ENCODE measurements at regions not wholly inside any gene's neighbourhood (a gene's known extent, or its start where the extent isn't known, plus 50 kb on each side); places are given as distances from the start of the nearest gene placed in this dataset.

- no peaks in the 10 kb centered on the region for H3K36me3 Mint-ChIP-seq (ENCODE audit: unreplicated experiment)
- no peak for TF ChIP-seq CTCF (IDR thresholded peaks at IDR 0.05)
- H3K4me3 Mint-ChIP-seq (ENCODE audit: unreplicated experiment), result no peak overlapping the region
- H3K9me3 Mint-ChIP-seq (ENCODE audit: unreplicated experiment), result peaks cover 4% of the 10 kb centered on the region
- H3K4me1 Mint-ChIP-seq (ENCODE audit: unreplicated experiment), result no peaks in the 10 kb centered on the region
- H3K27me3 Mint-ChIP-seq (ENCODE audit: unreplicated experiment), result no peaks in the 10 kb centered on the region
- no peak overlapping the region for H3K27ac Mint-ChIP-seq (ENCODE audit: unreplicated experiment)
- DNase-seq (ENCODE audit: extremely low spot score, unreplicated experiment), result no peak
These were observed 543.8 kb upstream of the DIAPH2 start for GRCh38 chrX:96140796-96141195.

DNA sequence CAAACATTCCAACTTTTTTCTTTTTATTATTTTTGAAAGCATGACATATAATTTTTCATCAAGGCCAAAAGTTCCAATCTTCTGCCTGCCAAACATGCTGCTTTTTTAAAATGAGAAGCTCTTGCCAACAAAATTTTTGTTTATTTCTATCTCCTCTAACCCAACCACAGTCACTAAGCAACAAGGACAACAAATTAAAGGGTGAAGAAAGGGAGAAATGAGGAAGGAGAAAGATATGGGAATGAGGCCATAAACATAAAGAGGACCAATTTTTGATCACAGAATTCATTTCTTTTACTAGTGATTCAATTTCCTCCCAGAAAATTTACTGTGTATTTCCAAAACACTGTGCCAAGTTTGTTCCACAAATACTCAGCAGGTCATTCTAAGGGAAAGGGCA is 537.0 kb upstream of the DIAPH2 start:
- H3K27ac Mint-ChIP-seq (ENCODE audit: unreplicated experiment), result no peak overlapping the region
- no peaks in the 10 kb centered on the region for H3K27me3 Mint-ChIP-seq (ENCODE audit: unreplicated experiment)
- H3K4me3 Mint-ChIP-seq (ENCODE audit: unreplicated experiment), result no peak overlapping the region
- no peak for DNase-seq (ENCODE audit: extremely low spot score, unreplicated experiment)
- no peaks in the 10 kb centered on the region for H3K36me3 Mint-ChIP-seq (ENCODE audit: unreplicated experiment)
- H3K9me3 Mint-ChIP-seq (ENCODE audit: unreplicated experiment), result peaks cover 8% of the 10 kb centered on the region
- no peak for TF ChIP-seq CTCF (IDR thresholded peaks at IDR 0.05)
- no peaks in the 10 kb centered on the region for H3K4me1 Mint-ChIP-seq (ENCODE audit: unreplicated experiment)

DNA sequence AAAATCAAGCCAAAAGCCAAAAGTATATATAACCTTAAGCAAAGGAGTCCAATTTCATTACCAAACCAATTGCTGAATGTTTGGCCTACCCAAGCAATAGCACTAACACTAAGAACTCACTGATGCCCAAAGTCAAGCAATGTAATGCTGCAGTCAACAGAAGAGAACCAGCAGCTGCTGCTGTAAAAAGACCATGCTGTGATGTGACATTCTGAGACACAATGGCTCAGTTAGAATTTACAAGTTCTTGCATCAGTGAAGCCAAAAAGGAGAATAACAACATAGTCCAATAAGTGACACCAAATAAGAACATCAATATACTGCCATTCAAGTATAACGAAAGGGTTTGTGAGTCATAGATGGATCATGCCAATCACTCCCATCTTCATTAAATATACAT is 514.0 kb upstream of the DIAPH2 start:
- no peak overlapping the region for H3K27ac Mint-ChIP-seq (ENCODE audit: unreplicated experiment)
- DNase-seq (ENCODE audit: extremely low spot score, unreplicated experiment), result no peak
- H3K9me3 Mint-ChIP-seq (ENCODE audit: unreplicated experiment), result no peaks in the 10 kb centered on the region
- H3K4me3 Mint-ChIP-seq (ENCODE audit: unreplicated experiment), result no peak overlapping the region
- TF ChIP-seq CTCF (IDR thresholded peaks at IDR 0.05), result no peak
- H3K4me1 Mint-ChIP-seq (ENCODE audit: unreplicated experiment), result no peaks in the 10 kb centered on the region
- H3K36me3 Mint-ChIP-seq (ENCODE audit: unreplicated experiment), result no peaks in the 10 kb centered on the region
- H3K27me3 Mint-ChIP-seq (ENCODE audit: unreplicated experiment), result no peaks in the 10 kb centered on the region

DNA sequence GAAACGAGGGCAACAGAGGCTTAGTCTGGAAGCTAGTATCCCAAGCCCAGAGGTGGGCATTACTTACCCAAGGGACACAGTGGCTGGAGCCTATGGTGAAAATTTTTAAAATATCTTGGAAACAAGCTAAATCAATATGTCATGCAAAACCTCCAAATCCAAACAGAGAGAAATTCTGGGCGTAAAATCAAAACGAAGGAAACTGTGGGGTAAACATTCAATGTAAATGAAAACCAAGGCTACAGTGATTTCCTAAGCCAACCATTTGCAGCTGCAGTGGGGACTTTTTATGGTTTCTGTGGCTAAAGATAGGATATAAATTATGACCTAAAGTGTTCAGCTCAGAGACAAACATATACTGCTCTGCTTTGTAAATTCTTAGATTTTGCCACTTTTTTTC is 507.7 kb upstream of the DIAPH2 start:
- H3K4me1 Mint-ChIP-seq (ENCODE audit: unreplicated experiment), result no peaks in the 10 kb centered on the region
- H3K36me3 Mint-ChIP-seq (ENCODE audit: unreplicated experiment), result no peaks in the 10 kb centered on the region

GRCh38 chrX:96181605-96182004 is 503.0 kb upstream of the DIAPH2 start:
- Mint-ChIP-seq H3K9me3 (ENCODE audit: unreplicated experiment) (no peaks in the 10 kb centered on the region), H3K27ac (ENCODE audit: unreplicated experiment) (no peak overlapping the region), H3K36me3 (ENCODE audit: unreplicated experiment) (no peaks in the 10 kb centered on the region), H3K4me1 (ENCODE audit: unreplicated experiment) (no peaks in the 10 kb centered on the region), H3K27me3 (ENCODE audit: unreplicated experiment) (no peaks in the 10 kb centered on the region), H3K4me3 (ENCODE audit: unreplicated experiment) (no peak overlapping the region)
- no peak for DNase-seq (ENCODE audit: extremely low spot score, unreplicated experiment)
- no peak for TF ChIP-seq CTCF (IDR thresholded peaks at IDR 0.05)

More for the DNA sequence above, 507.7 kb upstream of the DIAPH2 start:
- no peaks in the 10 kb centered on the region for H3K27me3 Mint-ChIP-seq (ENCODE audit: unreplicated experiment)
- H3K9me3 Mint-ChIP-seq (ENCODE audit: unreplicated experiment), result no peaks in the 10 kb centered on the region
- no peak overlapping the region for H3K4me3 Mint-ChIP-seq (ENCODE audit: unreplicated experiment)
- no peak overlapping the region for H3K27ac Mint-ChIP-seq (ENCODE audit: unreplicated experiment)
- no peak for DNase-seq (ENCODE audit: extremely low spot score, unreplicated experiment)
- no peak for TF ChIP-seq CTCF (IDR thresholded peaks at IDR 0.05)
